ENCODE measurements at regions not wholly inside any gene's neighbourhood (a gene's known extent, or its start where the extent isn't known, plus 50 kb on each side); places are given as distances from the start of the nearest gene placed in this dataset.
A peak's percentile ranks its signal among the peaks of the same experiment; 100 is the strongest.

- H3K4me3 ChIP-seq (ENCODE audit: low read depth, low read length) = no peak overlapping the region
- DNase-seq (ENCODE audit: low read depth) = no peak
- TF ChIP-seq CTCF (IDR thresholded peaks at IDR 0.05; ENCODE audit: control insufficient read depth, extremely low read depth, insufficient read depth) = no peak
Measured at GRCh38 chr2:128526455-128526976, 207.8 kb upstream of the HS6ST1 start.

- no peak for TF ChIP-seq CTCF (IDR thresholded peaks at IDR 0.05; ENCODE audit: control insufficient read depth, extremely low read depth, insufficient read depth)
- no peak for DNase-seq (ENCODE audit: low read depth)
- H3K4me3 ChIP-seq (ENCODE audit: low read depth, low read length) = no peak overlapping the region
Measured at GRCh38 chr2:128528133-128528532, 209.5 kb upstream of the HS6ST1 start.

- no peak overlapping the region for H3K4me3 ChIP-seq (ENCODE audit: low read depth, low read length)
- TF ChIP-seq CTCF (IDR thresholded peaks at IDR 0.05; ENCODE audit: control insufficient read depth, extremely low read depth, insufficient read depth) = no peak
- DNase-seq (ENCODE audit: low read depth) = no peak
Measured at GRCh38 chr2:128530025-128530573, 211.4 kb upstream of the HS6ST1 start.

GRCh38 chr2:128531856-128532255, 213.2 kb upstream of the HS6ST1 start:
- TF ChIP-seq CTCF (IDR thresholded peaks at IDR 0.05; ENCODE audit: control insufficient read depth, extremely low read depth, insufficient read depth) = 0 out of 2 replicates have a peak, but pooled peaks have one; percentile 29
- DNase-seq (ENCODE audit: low read depth) = no peak

GRCh38 chr2:128533101-128533500, 214.4 kb upstream of the HS6ST1 start:
- no peak for TF ChIP-seq CTCF (IDR thresholded peaks at IDR 0.05; ENCODE audit: control insufficient read depth, extremely low read depth, insufficient read depth)
- H3K4me3 ChIP-seq (ENCODE audit: low read depth, low read length) = no peak overlapping the region
- DNase-seq (ENCODE audit: low read depth) = no peak

More at GRCh38 chr2:128531856-128532255, 213.2 kb upstream of the HS6ST1 start:
- H3K4me3 ChIP-seq (ENCODE audit: low read depth, low read length) = no peak overlapping the region

- TF ChIP-seq CTCF (IDR thresholded peaks at IDR 0.05; ENCODE audit: control insufficient read depth, extremely low read depth, insufficient read depth) = no peak
Measured at GRCh38 chr2:128534688-128535392, 216.2 kb upstream of the HS6ST1 start.

More at GRCh38 chr2:128534688-128535392, 216.2 kb upstream of the HS6ST1 start:
- no peak overlapping the region for H3K4me3 ChIP-seq (ENCODE audit: low read depth, low read length)
- DNase-seq (ENCODE audit: low read depth) = no peak

All from LNCaP clone FGC (cell line).